OCI-LY7 (cell line): ENCODE measurements at regions not wholly inside any gene's neighbourhood (a gene's known extent, or its start where the extent isn't known, plus 50 kb on each side); places are given as distances from the start of the nearest gene placed in this dataset.

Experiments
- CTCF ChIP-seq: fragments of 200-600 bp; sonication (generic); conservative IDR thresholded peaks from 2 replicates; pipeline ENCODE4 v1.5.1; 2014; ENCODE audit warnings: mild to moderate bottlenecking, antibody characterized with exemption, low read length, moderate library complexity, mixed read lengths
- EZH2phosphoT487 ChIP-seq: fragments of 200-600 bp; sonication (generic); IDR thresholded peaks from 2 replicates; pipeline ENCODE4 v1.6.1; 2018; ENCODE audit warnings: low read depth, borderline replicate concordance, mild to moderate bottlenecking, mixed run types, antibody characterized with exemption, low read length, moderate library complexity, mixed read lengths

GRCh38 chr5:61860978-61861377, 445.0 kb upstream of the KIF2A start:
- TF ChIP-seq CTCF (no peak), EZH2phosphoT487 (no peak)
